HG03571 (cell line): ENCODE measurements at regions not wholly inside any gene's neighbourhood (a gene's known extent, or its start where the extent isn't known, plus 50 kb on each side); places are given as distances from the start of the nearest gene placed in this dataset.

Experiments
- ATAC-seq: cut with Tn5 transposase; IDR thresholded peaks from one replicate; pipeline ENCODE4 v1.9.1; 2021; ENCODE audit not compliant: unreplicated experiment

GRCh38 chr5:153437251-153437650 lies 53.2 kb upstream of the GRIA1 start:
- ATAC-seq, result no peak

DNA sequence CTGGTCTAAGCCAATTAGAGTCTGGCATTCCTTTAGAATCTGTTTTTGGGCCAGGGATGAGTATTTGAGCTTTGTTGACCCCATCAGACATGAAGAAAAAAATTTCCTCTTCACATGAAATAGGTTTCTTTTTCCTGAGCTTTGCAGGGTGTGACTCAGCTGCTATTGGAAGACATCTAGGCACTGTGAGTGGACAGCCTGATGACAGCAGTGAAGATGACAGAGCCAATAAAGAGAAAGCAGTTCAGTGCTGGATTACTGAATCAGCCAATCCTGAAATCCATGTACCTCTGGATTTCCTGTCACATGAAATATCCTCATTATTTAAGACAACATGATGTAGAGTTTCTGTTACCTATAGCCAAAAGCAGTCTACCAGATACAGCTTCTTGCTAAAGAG lies 51.3 kb upstream of the GRIA1 start:
- no peak for ATAC-seq
